22Rv1 (cell line): ENCODE measurements at regions not wholly inside any gene's neighbourhood (a gene's known extent, or its start where the extent isn't known, plus 50 kb on each side); places are given as distances from the start of the nearest gene placed in this dataset.

Experiments
- ZFX ChIP-seq: fragments of 450-650 bp; IDR thresholded peaks from 2 replicates; pipeline ENCODE4 v1.6.1; 2017; ENCODE audit warnings: antibody characterized with exemption, borderline replicate concordance
- TF ChIP-seq, protein P1 (sequence below): fragments of 450-650 bp; IDR thresholded peaks from 2 replicates; pipeline ENCODE4 v1.5.1; 2017; ENCODE audit warnings: mild to moderate bottlenecking

DNA sequence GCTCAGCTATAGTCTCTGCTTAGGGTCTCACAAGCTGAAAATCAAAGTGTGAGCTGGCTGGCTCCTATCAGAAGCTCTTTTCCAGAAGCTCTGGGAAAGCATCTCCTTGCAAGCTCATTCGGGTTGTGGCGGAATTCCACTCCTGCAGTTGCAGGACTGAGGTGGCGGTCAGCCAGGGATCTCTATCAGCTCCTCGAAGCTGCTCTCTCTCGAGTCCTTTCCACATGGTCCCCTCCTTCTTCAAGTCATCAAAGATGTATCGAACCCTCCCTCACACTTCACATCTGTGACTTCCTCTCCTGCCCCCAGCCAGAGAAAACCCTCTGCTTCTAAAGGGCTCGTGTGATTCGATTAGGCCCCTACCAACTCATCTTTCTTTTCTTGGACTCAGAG is 141.7 kb downstream of the ZFP36L2 start:
- TF ChIP-seq, protein P1, sequence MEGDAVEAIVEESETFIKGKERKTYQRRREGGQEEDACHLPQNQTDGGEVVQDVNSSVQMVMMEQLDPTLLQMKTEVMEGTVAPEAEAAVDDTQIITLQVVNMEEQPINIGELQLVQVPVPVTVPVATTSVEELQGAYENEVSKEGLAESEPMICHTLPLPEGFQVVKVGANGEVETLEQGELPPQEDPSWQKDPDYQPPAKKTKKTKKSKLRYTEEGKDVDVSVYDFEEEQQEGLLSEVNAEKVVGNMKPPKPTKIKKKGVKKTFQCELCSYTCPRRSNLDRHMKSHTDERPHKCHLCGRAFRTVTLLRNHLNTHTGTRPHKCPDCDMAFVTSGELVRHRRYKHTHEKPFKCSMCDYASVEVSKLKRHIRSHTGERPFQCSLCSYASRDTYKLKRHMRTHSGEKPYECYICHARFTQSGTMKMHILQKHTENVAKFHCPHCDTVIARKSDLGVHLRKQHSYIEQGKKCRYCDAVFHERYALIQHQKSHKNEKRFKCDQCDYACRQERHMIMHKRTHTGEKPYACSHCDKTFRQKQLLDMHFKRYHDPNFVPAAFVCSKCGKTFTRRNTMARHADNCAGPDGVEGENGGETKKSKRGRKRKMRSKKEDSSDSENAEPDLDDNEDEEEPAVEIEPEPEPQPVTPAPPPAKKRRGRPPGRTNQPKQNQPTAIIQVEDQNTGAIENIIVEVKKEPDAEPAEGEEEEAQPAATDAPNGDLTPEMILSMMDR, result no peak
- no peak for TF ChIP-seq ZFX
